HepG2 (cell line): ENCODE measurements at regions not wholly inside any gene's neighbourhood (a gene's known extent, or its start where the extent isn't known, plus 50 kb on each side); places are given as distances from the start of the nearest gene placed in this dataset.
A peak's percentile ranks its signal among the peaks of the same experiment; 100 is the strongest.

ENCODE experiments used
- ATF7-NPFF ChIP-seq: sonication (generic); formaldehyde crosslinking; IDR thresholded peaks from 2 replicates; pipeline ENCODE4 v1.8.1; 2023; ENCODE audit warnings: mild to moderate bottlenecking, low read depth, missing genetic modification reagents, moderate library complexity
- BCL6 ChIP-seq: IDR thresholded peaks from 2 replicates; pipeline ENCODE4 v1.6.1; 2016; ENCODE audit warnings: missing genetic modification reagents, missing compliant biosample characterization
- FOXC1 ChIP-seq: sonication (generic); formaldehyde crosslinking; IDR thresholded peaks from 2 replicates; pipeline ENCODE4 v1.8.0; 2022; ENCODE audit warnings: mild to moderate bottlenecking, missing genetic modification reagents, borderline replicate concordance
- HNRNPLL ChIP-seq: fragments of 200-400 bp; formaldehyde crosslinking; IDR thresholded peaks from 2 replicates; pipeline ENCODE4 v1.6.1; 2017; ENCODE audit warnings: mild to moderate bottlenecking, low read depth, low read length; ENCODE audit not compliant: poor library complexity, severe bottlenecking
- RCOR2 ChIP-seq: IDR thresholded peaks from 2 replicates; pipeline ENCODE4 v1.6.1; 2016; ENCODE audit warnings: missing biosample characterization, missing genetic modification reagents
- SNAPC2 ChIP-seq: sonication (generic); formaldehyde crosslinking; IDR thresholded peaks from 2 replicates; pipeline ENCODE4 v1.8.1; 2022; ENCODE audit warnings: mild to moderate bottlenecking, missing genetic modification reagents
- SP140L ChIP-seq: sonication (generic); formaldehyde crosslinking; IDR thresholded peaks from 2 replicates; pipeline ENCODE4 v1.4.0; 2020; ENCODE audit warnings: missing genetic modification reagents, borderline replicate concordance
- ZBTB7B ChIP-seq: sonication (generic); formaldehyde crosslinking; IDR thresholded peaks from 2 replicates; pipeline ENCODE4 v1.4.0; 2020; ENCODE audit warnings: missing genetic modification reagents
- ZC3H4 ChIP-seq: sonication (generic); formaldehyde crosslinking; IDR thresholded peaks from 2 replicates; pipeline ENCODE4 v1.4.0; 2020; ENCODE audit warnings: missing genetic modification reagents, borderline replicate concordance
- ZNF235 ChIP-seq: sonication (generic); formaldehyde crosslinking; IDR thresholded peaks from 2 replicates; pipeline ENCODE4 v1.8.1; 2023; ENCODE audit warnings: mild to moderate bottlenecking, missing genetic modification reagents, borderline replicate concordance
- ZNF329 ChIP-seq: sonication (generic); formaldehyde crosslinking; IDR thresholded peaks from 2 replicates; pipeline ENCODE4 v1.9.0; 2021; ENCODE audit warnings: low read depth, mild to moderate bottlenecking, missing genetic modification reagents
- ZNF510 ChIP-seq: sonication (generic); formaldehyde crosslinking; IDR thresholded peaks from 2 replicates; pipeline ENCODE4 v1.4.0; 2020; ENCODE audit warnings: low read depth, mild to moderate bottlenecking, missing genetic modification reagents
- ZNF530 ChIP-seq: sonication (generic); formaldehyde crosslinking; IDR thresholded peaks from 2 replicates; pipeline ENCODE4 v1.5.0; 2020; ENCODE audit warnings: low read depth, mild to moderate bottlenecking, missing genetic modification reagents
- ZNF619 ChIP-seq: sonication (generic); formaldehyde crosslinking; IDR thresholded peaks from 2 replicates; pipeline ENCODE4 v1.4.0; 2020; ENCODE audit warnings: mild to moderate bottlenecking, missing genetic modification reagents
- ZNF749 ChIP-seq: sonication (generic); formaldehyde crosslinking; IDR thresholded peaks from 2 replicates; pipeline ENCODE4 v1.8.0; 2022; ENCODE audit warnings: mild to moderate bottlenecking, missing genetic modification reagents, moderate library complexity, borderline replicate concordance
- ZNF776 ChIP-seq: sonication (generic); formaldehyde crosslinking; IDR thresholded peaks from 2 replicates; pipeline ENCODE4 v1.4.0; 2020; ENCODE audit warnings: mild to moderate bottlenecking, missing genetic modification reagents
- ZNF878 ChIP-seq: sonication (generic); formaldehyde crosslinking; IDR thresholded peaks from 2 replicates; pipeline ENCODE4 v1.8.1; 2023; ENCODE audit warnings: mild to moderate bottlenecking, missing genetic modification reagents, moderate library complexity
- TF ChIP-seq, protein P1 (sequence below): sonication (generic); formaldehyde crosslinking; IDR thresholded peaks from 2 replicates; pipeline ENCODE4 v1.8.0; 2022; ENCODE audit warnings: mild to moderate bottlenecking, missing genetic modification reagents
- TF ChIP-seq, protein P2 (sequence below): sonication (generic); formaldehyde crosslinking; IDR thresholded peaks from 2 replicates; pipeline ENCODE4 v1.8.0; 2022; ENCODE audit warnings: missing genetic modification reagents, mild to moderate bottlenecking, borderline replicate concordance
- TF ChIP-seq, protein P3 (sequence below): sonication (generic); formaldehyde crosslinking; IDR thresholded peaks from 2 replicates; pipeline ENCODE4 v1.5.0; 2020; ENCODE audit warnings: missing genetic modification reagents
- TF ChIP-seq, protein P4 (sequence below): sonication (generic); formaldehyde crosslinking; IDR thresholded peaks from 2 replicates; pipeline ENCODE4 v1.4.0; 2020; ENCODE audit warnings: low read depth, missing genetic modification reagents
- TF ChIP-seq, protein P5 (sequence below): sonication (generic); formaldehyde crosslinking; IDR thresholded peaks from 2 replicates; pipeline ENCODE4 v1.5.0; 2020; ENCODE audit warnings: mild to moderate bottlenecking, missing genetic modification reagents, borderline replicate concordance

DNA sequence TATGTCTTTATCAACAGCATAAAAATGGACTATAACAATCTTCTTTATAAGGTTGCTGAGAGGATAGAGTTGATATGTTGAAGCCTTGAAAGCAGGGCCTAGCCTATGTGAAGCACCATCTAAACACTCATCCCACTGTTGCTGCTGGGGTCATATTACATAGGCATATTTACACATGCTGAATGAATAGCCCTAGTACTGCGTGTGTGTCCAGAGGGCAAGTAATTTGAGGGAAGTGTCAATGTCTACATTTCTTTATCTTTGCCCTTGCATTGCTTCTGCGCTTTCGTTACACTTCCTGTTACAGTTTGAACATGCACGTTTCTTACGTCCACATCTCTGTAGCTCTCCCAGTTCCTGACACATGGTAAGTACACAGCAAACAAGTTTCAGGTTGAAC, 280.3 kb upstream of the ATP5MC3 start (continued):
- 0 out of 2 replicates have a peak, but pooled peaks have one; percentile 32 for TF ChIP-seq RCOR2 (CRISPR knock-in tag)
- TF ChIP-seq, protein P1, sequence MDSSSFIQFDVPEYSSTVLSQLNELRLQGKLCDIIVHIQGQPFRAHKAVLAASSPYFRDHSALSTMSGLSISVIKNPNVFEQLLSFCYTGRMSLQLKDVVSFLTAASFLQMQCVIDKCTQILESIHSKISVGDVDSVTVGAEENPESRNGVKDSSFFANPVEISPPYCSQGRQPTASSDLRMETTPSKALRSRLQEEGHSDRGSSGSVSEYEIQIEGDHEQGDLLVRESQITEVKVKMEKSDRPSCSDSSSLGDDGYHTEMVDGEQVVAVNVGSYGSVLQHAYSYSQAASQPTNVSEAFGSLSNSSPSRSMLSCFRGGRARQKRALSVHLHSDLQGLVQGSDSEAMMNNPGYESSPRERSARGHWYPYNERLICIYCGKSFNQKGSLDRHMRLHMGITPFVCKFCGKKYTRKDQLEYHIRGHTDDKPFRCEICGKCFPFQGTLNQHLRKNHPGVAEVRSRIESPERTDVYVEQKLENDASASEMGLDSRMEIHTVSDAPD (CRISPR knock-in tag) = no peak
- no peak for TF ChIP-seq ZNF235
- TF ChIP-seq ZNF619 (CRISPR knock-in tag) = no peak
- no peak for TF ChIP-seq SNAPC2 (CRISPR knock-in tag)
- TF ChIP-seq, protein P2, sequence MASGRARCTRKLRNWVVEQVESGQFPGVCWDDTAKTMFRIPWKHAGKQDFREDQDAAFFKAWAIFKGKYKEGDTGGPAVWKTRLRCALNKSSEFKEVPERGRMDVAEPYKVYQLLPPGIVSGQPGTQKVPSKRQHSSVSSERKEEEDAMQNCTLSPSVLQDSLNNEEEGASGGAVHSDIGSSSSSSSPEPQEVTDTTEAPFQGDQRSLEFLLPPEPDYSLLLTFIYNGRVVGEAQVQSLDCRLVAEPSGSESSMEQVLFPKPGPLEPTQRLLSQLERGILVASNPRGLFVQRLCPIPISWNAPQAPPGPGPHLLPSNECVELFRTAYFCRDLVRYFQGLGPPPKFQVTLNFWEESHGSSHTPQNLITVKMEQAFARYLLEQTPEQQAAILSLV (CRISPR knock-in tag) = no peak
- TF ChIP-seq BCL6 (CRISPR knock-in tag) = peak; percentile 77
- no peak for TF ChIP-seq ZNF510 (CRISPR knock-in tag)
- no peak for TF ChIP-seq HNRNPLL
- no peak for TF ChIP-seq ATF7-NPFF (CRISPR knock-in tag)
- TF ChIP-seq, protein P3, sequence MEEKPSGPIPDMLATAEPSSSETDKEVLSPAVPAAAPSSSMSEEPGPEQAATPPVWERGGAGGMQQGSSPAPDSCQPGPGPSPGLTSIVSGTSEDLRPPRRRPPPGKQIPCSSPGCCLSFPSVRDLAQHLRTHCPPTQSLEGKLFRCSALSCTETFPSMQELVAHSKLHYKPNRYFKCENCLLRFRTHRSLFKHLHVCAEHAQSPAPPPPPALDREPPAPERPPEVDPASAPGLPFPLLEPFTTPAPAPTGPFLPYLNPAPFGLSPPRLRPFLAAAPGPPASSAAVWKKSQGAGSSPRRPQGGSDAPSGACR (CRISPR knock-in tag) = no peak
- no peak for TF ChIP-seq ZNF530 (CRISPR knock-in tag)
- TF ChIP-seq, protein P4, sequence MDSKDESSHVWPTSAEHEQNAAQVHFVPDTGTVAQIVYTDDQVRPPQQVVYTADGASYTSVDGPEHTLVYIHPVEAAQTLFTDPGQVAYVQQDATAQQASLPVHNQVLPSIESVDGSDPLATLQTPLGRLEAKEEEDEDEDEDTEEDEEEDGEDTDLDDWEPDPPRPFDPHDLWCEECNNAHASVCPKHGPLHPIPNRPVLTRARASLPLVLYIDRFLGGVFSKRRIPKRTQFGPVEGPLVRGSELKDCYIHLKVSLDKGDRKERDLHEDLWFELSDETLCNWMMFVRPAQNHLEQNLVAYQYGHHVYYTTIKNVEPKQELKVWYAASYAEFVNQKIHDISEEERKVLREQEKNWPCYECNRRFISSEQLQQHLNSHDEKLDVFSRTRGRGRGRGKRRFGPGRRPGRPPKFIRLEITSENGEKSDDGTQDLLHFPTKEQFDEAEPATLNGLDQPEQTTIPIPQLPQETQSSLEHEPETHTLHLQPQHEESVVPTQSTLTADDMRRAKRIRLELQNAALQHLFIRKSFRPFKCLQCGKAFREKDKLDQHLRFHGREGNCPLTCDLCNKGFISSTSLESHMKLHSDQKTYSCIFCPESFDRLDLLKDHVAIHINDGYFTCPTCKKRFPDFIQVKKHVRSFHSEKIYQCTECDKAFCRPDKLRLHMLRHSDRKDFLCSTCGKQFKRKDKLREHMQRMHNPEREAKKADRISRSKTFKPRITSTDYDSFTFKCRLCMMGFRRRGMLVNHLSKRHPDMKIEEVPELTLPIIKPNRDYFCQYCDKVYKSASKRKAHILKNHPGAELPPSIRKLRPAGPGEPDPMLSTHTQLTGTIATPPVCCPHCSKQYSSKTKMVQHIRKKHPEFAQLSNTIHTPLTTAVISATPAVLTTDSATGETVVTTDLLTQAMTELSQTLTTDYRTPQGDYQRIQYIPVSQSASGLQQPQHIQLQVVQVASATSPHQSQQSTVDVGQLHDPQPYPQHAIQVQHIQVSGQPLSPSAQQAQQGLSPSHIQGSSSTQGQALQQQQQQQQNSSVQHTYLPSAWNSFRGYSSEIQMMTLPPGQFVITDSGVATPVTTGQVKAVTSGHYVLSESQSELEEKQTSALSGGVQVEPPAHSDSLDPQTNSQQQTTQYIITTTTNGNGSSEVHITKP (CRISPR knock-in tag) = no peak
- no peak for TF ChIP-seq ZNF749 (CRISPR knock-in tag)
- no peak for TF ChIP-seq FOXC1
- no peak for TF ChIP-seq SP140L
- no peak for TF ChIP-seq ZBTB7B (CRISPR knock-in tag)
- TF ChIP-seq ZC3H4 (CRISPR knock-in tag) = no peak
- TF ChIP-seq ZNF776 (CRISPR knock-in tag) = no peak
- TF ChIP-seq ZNF878 = peak; percentile 64; the same call in 1 of the 2 replicates
- TF ChIP-seq, protein P5, sequence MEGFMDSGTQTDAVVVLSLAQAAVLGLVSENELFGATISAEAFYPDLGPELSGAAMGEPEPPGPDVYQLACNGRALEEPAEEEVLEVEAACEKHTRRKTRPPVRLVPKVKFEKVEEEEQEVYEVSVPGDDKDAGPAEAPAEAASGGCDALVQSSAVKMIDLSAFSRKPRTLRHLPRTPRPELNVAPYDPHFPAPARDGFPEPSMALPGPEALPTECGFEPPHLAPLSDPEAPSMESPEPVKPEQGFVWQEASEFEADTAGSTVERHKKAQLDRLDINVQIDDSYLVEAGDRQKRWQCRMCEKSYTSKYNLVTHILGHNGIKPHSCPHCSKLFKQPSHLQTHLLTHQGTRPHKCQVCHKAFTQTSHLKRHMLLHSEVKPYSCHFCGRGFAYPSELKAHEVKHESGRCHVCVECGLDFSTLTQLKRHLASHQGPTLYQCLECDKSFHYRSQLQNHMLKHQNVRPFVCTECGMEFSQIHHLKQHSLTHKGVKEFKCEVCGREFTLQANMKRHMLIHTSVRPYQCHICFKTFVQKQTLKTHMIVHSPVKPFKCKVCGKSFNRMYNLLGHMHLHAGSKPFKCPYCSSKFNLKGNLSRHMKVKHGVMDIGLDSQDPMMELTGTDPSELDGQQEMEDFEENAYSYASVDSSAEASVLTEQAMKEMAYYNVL (CRISPR knock-in tag) = peak; percentile 77; the same call in 1 of the 2 replicates
- TF ChIP-seq ZNF329 (CRISPR knock-in tag) = no peak
